Thyroid gland (tissue), 4 donors: ENCODE measurements at regions not wholly inside any gene's neighbourhood (a gene's known extent, or its start where the extent isn't known, plus 50 kb on each side); places are given as distances from the start of the nearest gene placed in this dataset.

Experiments used
- CTCF ChIP-seq, 6 experiments: fragments of 200-600 bp in 3 of 6; fragments of 450-650 bp in 3 of 6; sonication (generic) in 3 of 6; IDR thresholded peaks; one replicate each; pipeline ENCODE4 v1.5.1; 2016 to 2019; ENCODE audit warnings: antibody characterized with exemption in 6 of 6, mild to moderate bottlenecking in 2 of 6, inconsistent platforms in 1 of 6, moderate library complexity in 1 of 6
- POLR2A ChIP-seq, 2 donors: fragments of 450-650 bp; IDR thresholded peaks; one replicate each; pipeline ENCODE4 v1.6.1; 2017; ENCODE audit warnings: antibody characterized with exemption in 2 of 2, mild to moderate bottlenecking in 2 of 2, moderate library complexity in 1 of 2

- TF ChIP-seq CTCF (IDR thresholded peaks at IDR 0.05): no peak
- TF ChIP-seq POLR2A (IDR thresholded peaks at IDR 0.05): no peak
These were observed 801.7 kb downstream of the BRD1 start for GRCh38 chr22:49025791-49026493.
